Uterus (tissue), 3 donors: ENCODE measurements at regions not wholly inside any gene's neighbourhood (a gene's known extent, or its start where the extent isn't known, plus 50 kb on each side); places are given as distances from the start of the nearest gene placed in this dataset.
"Not testable (repeated sequence)": the region's sequence is repeated elsewhere in the genome, so short reads cannot be mapped to it uniquely, and the experiment has no call there.

Experiments
- DNase-seq, 2 donors: peaks; one replicate each; pipeline ENCODE4 v3.0.0-alpha.2; 2019 to 2020
- H3K27ac ChIP-seq, 2 donors: fragments of 200-600 bp; sonication (generic); 1 replicate in 1 of 2; 2 replicates in 1 of 2; pipeline ENCODE4 v1.5.1; 2016 to 2018
- H3K27me3 ChIP-seq, 2 donors: fragments of 200-600 bp; sonication (generic); one replicate each; pipeline ENCODE4 v1.5.1; 2018 to 2019; ENCODE audit warnings: control low read depth in 1 of 2
- H3K36me3 ChIP-seq, 2 donors: fragments of 200-600 bp; sonication (generic); one replicate each; pipeline ENCODE4 v1.5.1; 2019; ENCODE audit warnings: control low read depth in 1 of 2
- H3K4me1 ChIP-seq, 2 donors: fragments of 200-600 bp; sonication (generic); one replicate each; pipeline ENCODE4 v1.5.1; 2018 to 2019; ENCODE audit warnings: control low read depth in 1 of 2
- H3K4me3 ChIP-seq, 2 donors: fragments of 200-600 bp; sonication (generic); 1 replicate in 1 of 2; 2 replicates in 1 of 2; pipeline ENCODE4 v1.5.1; 2018 to 2019; ENCODE audit warnings: mild to moderate bottlenecking in 1 of 2
- H3K9me3 ChIP-seq, 2 donors: fragments of 200-600 bp; sonication (generic); one replicate each; pipeline ENCODE4 v1.5.1; 2019; ENCODE audit warnings: control low read depth in 1 of 2
- POLR2A ChIP-seq, 2 donors: fragments of 450-650 bp; IDR thresholded peaks; one replicate each; pipeline ENCODE4 v1.6.1; 2016; ENCODE audit warnings: antibody characterized with exemption in 2 of 2, mild to moderate bottlenecking in 1 of 2, moderate library complexity in 1 of 2
- intact Hi-C: fragments of 100-400 bp; cut with DNase I; formaldehyde crosslinking; loops from one replicate; pipeline ENCODE4 v1.15.1; 2023; ENCODE audit warnings: low total_unique reads
- TF ChIP-seq, protein P1 (sequence below), 4 experiments: fragments of 200-600 bp in 2 of 4; fragments of 450-650 bp in 2 of 4; sonication (generic) in 2 of 4; IDR thresholded peaks; one replicate each; pipeline ENCODE4 v1.5.1; 2016 to 2019; ENCODE audit warnings: antibody characterized with exemption in 4 of 4, mild to moderate bottlenecking in 2 of 4, moderate library complexity in 1 of 4
- donor health status: DM: yes; HTN: yes; CAD: no.

DNA sequence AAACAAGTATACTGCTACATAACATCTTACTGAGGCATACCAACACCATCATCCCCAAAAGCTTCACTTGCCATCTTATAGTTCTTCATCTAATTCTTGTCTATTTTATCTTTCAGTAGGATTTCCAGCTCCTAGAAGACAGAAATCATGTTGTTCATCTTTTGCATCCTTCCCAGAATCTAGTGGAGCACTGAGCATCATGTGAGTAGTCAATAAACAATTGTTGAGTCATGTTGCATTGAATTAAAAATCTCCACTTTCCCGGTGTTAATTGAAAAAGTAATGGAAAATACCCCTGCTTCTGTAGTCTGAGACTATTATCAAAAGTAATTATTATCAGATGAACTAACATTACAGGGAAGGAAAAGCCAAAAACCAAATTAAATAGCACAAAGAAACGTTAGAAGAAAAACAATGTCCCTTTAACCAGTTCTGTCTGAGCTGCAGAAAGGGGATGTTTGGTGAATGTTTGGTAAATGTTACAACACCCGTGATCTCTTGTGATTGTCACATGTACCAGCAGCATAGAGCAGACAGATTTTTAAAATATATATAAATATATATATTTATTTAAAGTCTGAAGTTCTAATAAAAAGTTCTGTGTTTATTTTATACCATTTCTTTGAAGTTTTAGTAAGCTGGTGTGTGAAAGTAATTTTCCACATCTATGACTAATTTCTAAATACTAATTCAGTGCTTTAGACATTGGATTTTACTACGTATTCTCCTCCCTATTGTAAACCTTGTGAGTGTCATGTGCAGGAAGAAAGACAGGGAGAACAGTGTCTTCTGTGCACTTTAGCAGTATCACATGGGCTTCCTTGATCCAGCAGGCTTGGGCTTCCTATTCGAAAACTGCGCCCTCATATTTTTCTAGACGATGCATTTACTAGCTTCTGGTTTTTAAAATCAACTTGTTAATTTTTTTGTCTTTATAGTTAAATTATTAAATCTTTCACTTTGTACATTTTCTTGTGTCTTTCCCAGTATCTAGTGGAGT is 85.6 kb downstream of the RAP2B start:
- no peak overlapping the region for H3K4me3 ChIP-seq
- no peak for DNase-seq
- no peaks in the 10 kb centered on the region for H3K36me3 ChIP-seq
- H3K9me3 ChIP-seq = no peaks in the 10 kb centered on the region
- H3K4me1 ChIP-seq = no peaks in the 10 kb centered on the region
- no peaks in the 10 kb centered on the region for H3K27me3 ChIP-seq
- TF ChIP-seq POLR2A (IDR thresholded peaks at IDR 0.05) = no peak
- TF ChIP-seq, protein P1, sequence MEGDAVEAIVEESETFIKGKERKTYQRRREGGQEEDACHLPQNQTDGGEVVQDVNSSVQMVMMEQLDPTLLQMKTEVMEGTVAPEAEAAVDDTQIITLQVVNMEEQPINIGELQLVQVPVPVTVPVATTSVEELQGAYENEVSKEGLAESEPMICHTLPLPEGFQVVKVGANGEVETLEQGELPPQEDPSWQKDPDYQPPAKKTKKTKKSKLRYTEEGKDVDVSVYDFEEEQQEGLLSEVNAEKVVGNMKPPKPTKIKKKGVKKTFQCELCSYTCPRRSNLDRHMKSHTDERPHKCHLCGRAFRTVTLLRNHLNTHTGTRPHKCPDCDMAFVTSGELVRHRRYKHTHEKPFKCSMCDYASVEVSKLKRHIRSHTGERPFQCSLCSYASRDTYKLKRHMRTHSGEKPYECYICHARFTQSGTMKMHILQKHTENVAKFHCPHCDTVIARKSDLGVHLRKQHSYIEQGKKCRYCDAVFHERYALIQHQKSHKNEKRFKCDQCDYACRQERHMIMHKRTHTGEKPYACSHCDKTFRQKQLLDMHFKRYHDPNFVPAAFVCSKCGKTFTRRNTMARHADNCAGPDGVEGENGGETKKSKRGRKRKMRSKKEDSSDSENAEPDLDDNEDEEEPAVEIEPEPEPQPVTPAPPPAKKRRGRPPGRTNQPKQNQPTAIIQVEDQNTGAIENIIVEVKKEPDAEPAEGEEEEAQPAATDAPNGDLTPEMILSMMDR (IDR thresholded peaks at IDR 0.05) = no peak
- H3K27ac ChIP-seq = no peak overlapping the region
- intact Hi-C loops = no loop called here

DNA sequence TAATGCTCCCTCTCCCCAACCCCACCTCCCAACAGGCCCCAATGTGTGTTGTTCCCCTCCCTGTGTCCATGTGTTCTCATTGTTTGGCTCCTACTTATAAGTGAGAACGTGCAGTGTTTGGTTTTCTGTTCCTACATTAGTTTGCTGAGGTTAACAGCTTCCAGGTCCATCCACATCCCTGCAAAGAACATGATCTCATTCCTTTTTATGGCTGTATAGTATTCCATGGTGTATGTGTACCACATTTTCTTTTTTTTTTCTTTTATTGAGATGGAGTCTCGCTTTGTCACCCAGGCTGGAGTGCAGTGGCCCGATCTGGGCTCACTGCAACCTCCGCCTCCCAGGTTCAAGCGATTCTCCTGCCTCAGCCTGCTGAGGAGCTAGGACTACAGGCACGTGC is 86.8 kb downstream of the RAP2B start:
- H3K9me3 ChIP-seq, H3K27ac ChIP-seq: not testable (repeated sequence)

DNA sequence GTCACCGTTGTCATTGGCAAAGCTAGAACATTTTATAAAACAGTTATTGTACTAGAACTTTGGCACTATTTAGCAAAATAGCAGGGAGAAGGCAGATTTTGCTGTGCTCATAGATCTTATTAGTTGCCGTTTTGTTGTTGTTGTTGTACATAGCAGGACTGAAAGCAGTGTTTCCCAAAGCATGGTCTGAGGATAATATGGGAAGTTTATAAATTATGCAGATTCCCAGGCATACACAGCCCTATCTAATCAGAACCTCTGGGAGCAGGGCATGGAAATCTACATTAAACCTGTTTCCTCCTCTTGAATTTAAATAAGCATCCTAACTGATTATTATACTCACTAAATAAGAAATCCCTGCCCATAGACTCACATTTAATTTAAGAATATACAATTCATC is 87.9 kb downstream of the RAP2B start:
- intact Hi-C loops = no loop called here
- Histone ChIP-seq H3K36me3 (no peaks in the 10 kb centered on the region), H3K4me1 (no peaks in the 10 kb centered on the region), H3K27me3 (no peaks in the 10 kb centered on the region), H3K9me3 (no peaks in the 10 kb centered on the region), H3K27ac (no peak overlapping the region), H3K4me3 (no peak overlapping the region)
- no peak for DNase-seq
- no peak for TF ChIP-seq POLR2A (IDR thresholded peaks at IDR 0.05)

More for the DNA sequence above, 86.8 kb downstream of the RAP2B start:
- H3K4me1 ChIP-seq, H3K36me3 ChIP-seq, H3K27me3 ChIP-seq, intact Hi-C loops, H3K4me3 ChIP-seq, DNase-seq: not testable (repeated sequence)

DNA sequence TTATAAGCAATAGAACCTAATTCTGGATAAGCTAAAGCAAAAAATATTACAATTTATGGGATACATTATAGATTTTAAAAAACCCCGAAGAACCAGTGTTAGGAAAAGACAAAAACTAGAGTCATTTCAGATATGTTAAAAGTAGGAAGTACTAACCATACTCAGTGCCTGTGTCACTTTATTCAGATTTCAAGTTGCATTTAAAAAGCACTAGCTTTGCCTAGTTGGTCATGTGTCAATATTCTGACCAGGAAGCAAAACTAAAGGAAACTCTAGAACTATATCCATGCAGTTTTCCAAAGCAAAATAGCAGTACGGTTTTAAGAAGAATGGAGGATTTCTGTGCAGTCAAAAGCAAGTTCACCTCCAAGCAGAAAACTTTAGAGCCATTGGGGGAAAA is 88.4 kb downstream of the RAP2B start:
- no peaks in the 10 kb centered on the region for H3K36me3 ChIP-seq
- H3K27me3 ChIP-seq = no peaks in the 10 kb centered on the region
- H3K9me3 ChIP-seq = no peaks in the 10 kb centered on the region
- intact Hi-C loops = no loop called here
- H3K27ac ChIP-seq = no peak overlapping the region
- TF ChIP-seq, protein P1 (IDR thresholded peaks at IDR 0.05) = no peak
- TF ChIP-seq POLR2A (IDR thresholded peaks at IDR 0.05) = no peak
- no peak overlapping the region for H3K4me3 ChIP-seq
- DNase-seq = no peak
- H3K4me1 ChIP-seq = no peaks in the 10 kb centered on the region

DNA sequence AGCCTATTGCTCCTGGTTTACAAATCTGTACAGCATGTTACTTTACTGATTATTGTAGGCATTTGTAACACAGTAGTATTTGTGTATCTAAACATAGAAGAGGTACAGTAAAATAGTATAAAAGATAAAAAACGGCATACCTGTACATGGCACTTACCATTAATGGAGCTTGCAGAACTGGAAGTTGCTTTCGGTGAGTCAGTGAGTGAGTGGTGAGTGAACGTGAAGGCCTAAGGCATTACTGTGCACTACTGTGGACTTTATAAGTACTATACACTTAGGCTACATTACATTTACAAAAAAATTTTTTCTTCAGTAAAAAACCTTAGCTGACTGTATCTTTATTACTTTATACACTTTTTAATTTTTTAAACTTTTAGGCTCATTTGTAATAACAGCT is 90.9 kb downstream of the RAP2B start:
- no peaks in the 10 kb centered on the region for H3K9me3 ChIP-seq
- intact Hi-C loops = no loop called here
- no peaks in the 10 kb centered on the region for H3K4me1 ChIP-seq
- no peak for DNase-seq
- H3K36me3 ChIP-seq = no peaks in the 10 kb centered on the region
- no peaks in the 10 kb centered on the region for H3K27me3 ChIP-seq
- H3K27ac ChIP-seq = no peak overlapping the region
- H3K4me3 ChIP-seq = no peak overlapping the region
- TF ChIP-seq, protein P1 (IDR thresholded peaks at IDR 0.05) = no peak
- no peak for TF ChIP-seq POLR2A (IDR thresholded peaks at IDR 0.05)

DNA sequence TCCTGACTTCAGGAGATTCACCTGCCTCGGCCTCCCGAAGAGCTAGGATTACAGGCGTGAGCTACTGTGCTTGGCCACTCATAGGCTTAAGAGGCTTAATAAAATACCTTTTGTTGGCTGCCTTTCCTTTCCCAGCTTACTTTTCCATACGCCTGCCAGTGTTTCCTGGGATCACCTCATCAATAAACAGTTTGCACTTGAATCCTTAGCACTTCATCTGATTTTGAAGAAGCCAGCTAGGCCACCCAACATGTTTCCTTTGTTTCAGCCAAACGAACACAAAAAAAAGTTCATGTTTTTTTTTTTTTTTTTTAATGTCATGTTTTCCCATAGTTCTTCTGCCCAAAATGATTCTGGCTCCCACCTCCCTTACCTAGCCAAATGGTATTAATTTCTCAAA is 92.3 kb downstream of the RAP2B start:
- DNase-seq = no peak
- Histone ChIP-seq H3K36me3 (no peaks in the 10 kb centered on the region), H3K27me3 (no peaks in the 10 kb centered on the region), H3K9me3 (no peaks in the 10 kb centered on the region), H3K4me3 (no peak overlapping the region), H3K27ac (no peak overlapping the region), H3K4me1 (no peaks in the 10 kb centered on the region)
- TF ChIP-seq POLR2A (IDR thresholded peaks at IDR 0.05) = no peak
- TF ChIP-seq, protein P1 (IDR thresholded peaks at IDR 0.05) = no peak
- intact Hi-C loops = no loop called here
